Upper lobe of left lung (tissue), 6 donors: ENCODE measurements at regions not wholly inside any gene's neighbourhood (a gene's known extent, or its start where the extent isn't known, plus 50 kb on each side); places are given as distances from the start of the nearest gene placed in this dataset.

ENCODE experiments used
- ATAC-seq, 2 donors: fragments of 200-7000 bp; cut with Tn5 transposase; one replicate each; pipeline ENCODE4 v1.9.1; 2022; ENCODE audit warnings: mild to moderate bottlenecking in 2 of 2, moderate library complexity in 2 of 2; ENCODE audit not compliant: low FRiP score in 2 of 2
- DNase-seq, 2 donors: peaks; one replicate each; pipeline ENCODE4 v3.0.0-alpha.2; 2019 to 2020
- H3K27ac ChIP-seq, 4 donors: fragments of 200-600 bp; sonication (generic); one replicate each; pipeline ENCODE4 v1.5.1; 2016 to 2019
- H3K27me3 ChIP-seq, 4 donors: fragments of 200-600 bp; sonication (generic); one replicate each; pipeline ENCODE4 v1.5.1; 2017 to 2019
- H3K36me3 ChIP-seq, 4 donors: fragments of 200-600 bp; sonication (generic); one replicate each; pipeline ENCODE4 v1.5.1; 2016 to 2019
- H3K4me1 ChIP-seq, 4 donors: fragments of 200-600 bp; sonication (generic); one replicate each; pipeline ENCODE4 v1.5.1; 2018 to 2019
- H3K4me3 ChIP-seq, 4 donors: fragments of 200-600 bp; sonication (generic); one replicate each; pipeline ENCODE4 v1.5.1; 2017 to 2019; ENCODE audit warnings: mild to moderate bottlenecking in 2 of 4, moderate library complexity in 1 of 4
- H3K9me3 ChIP-seq, 4 donors: fragments of 200-600 bp; sonication (generic); one replicate each; pipeline ENCODE4 v1.5.1; 2018 to 2019
- CTCF ChIP-seq, 6 experiments: fragments of 450-650 bp in 4 of 6; fragments of 200-600 bp in 2 of 6; sonication (generic) in 2 of 6; IDR thresholded peaks; one replicate each; pipeline ENCODE4 v1.5.1; 2016 to 2019; ENCODE audit warnings: antibody characterized with exemption in 6 of 6
- EP300 ChIP-seq, 4 donors: sonication (generic); formaldehyde crosslinking; IDR thresholded peaks; one replicate each; pipeline ENCODE4 v1.5.1; 2017; ENCODE audit warnings: antibody characterized with exemption in 4 of 4, control low read depth in 2 of 4
- POLR2A ChIP-seq, 4 donors: fragments of 450-650 bp; IDR thresholded peaks; one replicate each; pipeline ENCODE4 v1.5.1; 2016 to 2017; ENCODE audit warnings: antibody characterized with exemption in 4 of 4, mild to moderate bottlenecking in 2 of 4
- POLR2AphosphoS5 ChIP-seq, 2 donors: sonication (generic); formaldehyde crosslinking; IDR thresholded peaks; one replicate each; pipeline ENCODE4 v1.5.1; 2017; ENCODE audit warnings: antibody characterized with exemption in 2 of 2
- WGBS, 2 donors: methylation state at CpG; one replicate each; pipeline ENCODE4 v1.1.5; 2017 to 2018; 5-methylcytosine and 5-hydroxymethylcytosine counted together
- donor health status: DM: no; HTN: no; CAD: no; lungs with moderate emphysema.
- donor health status: DM: no; HTN: yes; CAD: no; lungs with severe emphysema.

GRCh38 chr10:33489501-33490176, 155.2 kb upstream of the NRP1 start:
- no peak overlapping the region for H3K27ac ChIP-seq
- H3K27me3 ChIP-seq: no peaks in the 10 kb centered on the region
- no peaks in the 10 kb centered on the region for H3K9me3 ChIP-seq
- peak in 1 of 2 donors; percentile 8 for ATAC-seq
- TF ChIP-seq POLR2A (IDR thresholded peaks at IDR 0.05): no peak
- TF ChIP-seq CTCF (IDR thresholded peaks at IDR 0.05): no peak
- no peak for TF ChIP-seq EP300 (IDR thresholded peaks at IDR 0.05)
- TF ChIP-seq POLR2AphosphoS5 (IDR thresholded peaks at IDR 0.05): no peak
- no peaks in the 10 kb centered on the region for H3K36me3 ChIP-seq
- no peak for DNase-seq
- H3K4me3 ChIP-seq: no peak overlapping the region
- H3K4me1 ChIP-seq: peaks cover 0 to 6% (median 2%) of the 10 kb centered on the region in 4 donors
- WGBS, 2 donors: 62 to 74% methylated on average over 6 of the region's 6 CpGs

- no peak for DNase-seq
Observed at GRCh38 chr10:33487014-33487776, 152.7 kb upstream of the NRP1 start.

GRCh38 chr10:33485276-33485675, 150.8 kb upstream of the NRP1 start:
- 81 to 90% methylated on average over 3 of the region's 3 CpGs for WGBS, 2 donors
- H3K27me3 ChIP-seq: no peaks in the 10 kb centered on the region
- DNase-seq (no peak), ATAC-seq (no peak)
- no peak overlapping the region for H3K4me3 ChIP-seq
- peaks cover 0 to 3% (median 0%) of the 10 kb centered on the region in 4 donors for H3K4me1 ChIP-seq
- no peak overlapping the region for H3K27ac ChIP-seq
- no peak for TF ChIP-seq CTCF (IDR thresholded peaks at IDR 0.05)
- no peak for TF ChIP-seq EP300 (IDR thresholded peaks at IDR 0.05)
- TF ChIP-seq POLR2A (IDR thresholded peaks at IDR 0.05): no peak
- no peak for TF ChIP-seq POLR2AphosphoS5 (IDR thresholded peaks at IDR 0.05)
- no peaks in the 10 kb centered on the region for H3K36me3 ChIP-seq
- H3K9me3 ChIP-seq: no peaks in the 10 kb centered on the region

More at GRCh38 chr10:33487014-33487776, 152.7 kb upstream of the NRP1 start:
- Histone ChIP-seq H3K4me1 (peaks cover 0 to 4% (median 1%) of the 10 kb centered on the region in 4 donors), H3K9me3 (no peaks in the 10 kb centered on the region), H3K27ac (no peak overlapping the region), H3K36me3 (no peaks in the 10 kb centered on the region), H3K27me3 (no peaks in the 10 kb centered on the region), H3K4me3 (no peak overlapping the region)
- 42 to 48% methylated on average over 4 of the region's 4 CpGs for WGBS, 2 donors
- ATAC-seq: peak in 1 of 2 donors; percentile 9
- TF ChIP-seq EP300 (IDR thresholded peaks at IDR 0.05) (no peak), POLR2AphosphoS5 (IDR thresholded peaks at IDR 0.05) (no peak), CTCF (IDR thresholded peaks at IDR 0.05) (no peak), POLR2A (IDR thresholded peaks at IDR 0.05) (no peak)

GRCh38 chr10:33484787-33485186, 150.3 kb upstream of the NRP1 start:
- WGBS, 2 donors: 89 to 91% methylated on average over 2 of the region's 2 CpGs
- no peak for DNase-seq
- TF ChIP-seq POLR2A (IDR thresholded peaks at IDR 0.05) (no peak), EP300 (IDR thresholded peaks at IDR 0.05) (no peak), POLR2AphosphoS5 (IDR thresholded peaks at IDR 0.05) (no peak), CTCF (IDR thresholded peaks at IDR 0.05) (no peak)
- no peaks in the 10 kb centered on the region for H3K27me3 ChIP-seq
- no peak overlapping the region for H3K4me3 ChIP-seq
- peak in 1 of 2 donors; percentile 53 for ATAC-seq
- H3K36me3 ChIP-seq: no peaks in the 10 kb centered on the region
- no peaks in the 10 kb centered on the region for H3K9me3 ChIP-seq
- H3K27ac ChIP-seq: no peak overlapping the region
- H3K4me1 ChIP-seq: peaks cover 0 to 3% (median 0%) of the 10 kb centered on the region in 4 donors
